SK-N-SH (cell line): ENCODE measurements at regions not wholly inside any gene's neighbourhood (a gene's known extent, or its start where the extent isn't known, plus 50 kb on each side); places are given as distances from the start of the nearest gene placed in this dataset.

Experiments used
- CTCF ChIA-PET: fragments of 300-600, 350-600 bp; formaldehyde crosslinking; extraction: SDS; loops from one replicate; lab custom pipeline; 2021; lab: Yijun Ruan, JAX
- POLR2A ChIA-PET: fragments of 350-600 bp; sonication (Branson Sonifier 250); formaldehyde crosslinking; extraction: SDS; loops from one replicate; lab custom pipeline; 2020; ENCODE audit warnings: antibody characterized with exemption, inconsistent platforms; lab: Yijun Ruan, JAX
- DNase-seq: peaks from one replicate; pipeline ENCODE4 v3.0.0; 2012
- H2AFZ ChIP-seq: fragments of 200-600 bp; sonication (generic); 2 replicates; pipeline ENCODE4 v1.8.1; 2016; ENCODE audit warnings: antibody characterized with exemption, mild to moderate bottlenecking, low read depth
- H3F3A ChIP-seq: fragments of 200-600 bp; sonication (generic); replicated peaks from 2 replicates; pipeline ENCODE3; 2016; ENCODE audit warnings: antibody characterized with exemption, mild to moderate bottlenecking; ENCODE audit not compliant: insufficient read depth
- H3K27ac ChIP-seq, 2 experiments: fragments of 200-500 bp in 1 of 2; fragments of 200-600 bp in 1 of 2; sonication (Bioruptor generic) in 1 of 2; sonication (generic), shearing (Covaris generic) in 1 of 2; 2 replicates each; pipeline versions ENCODE4 v1.5.1 to v1.6.1; 2014 to 2016; ENCODE audit warnings: low read depth in 2 of 2, inconsistent platforms in 1 of 2, low read length in 1 of 2, mild to moderate bottlenecking in 1 of 2, mixed read lengths in 1 of 2
- H3K27me3 ChIP-seq: fragments of 200-600 bp; sonication (generic), shearing (Covaris generic); 2 replicates; pipeline ENCODE4 v1.6.1; 2016; ENCODE audit warnings: mixed run types; ENCODE audit not compliant: insufficient read depth
- H3K36me3 ChIP-seq, 2 experiments: fragments of 200-500 bp in 1 of 2; fragments of 200-600 bp in 1 of 2; sonication (Bioruptor generic) in 1 of 2; sonication (generic) in 1 of 2; replicated peaks in 1 of 2; 2 replicates each; pipeline versions ENCODE3 to v1.5.1; 2014 to 2016; ENCODE audit warnings: low read length in 1 of 2, mild to moderate bottlenecking in 1 of 2; ENCODE audit not compliant: insufficient read depth in 2 of 2, control insufficient read depth in 1 of 2
- H3K4me1 ChIP-seq, 2 experiments: fragments of 200-500 bp in 1 of 2; fragments of 200-600 bp in 1 of 2; sonication (Bioruptor generic) in 1 of 2; sonication (generic), shearing (Covaris generic) in 1 of 2; 2 replicates each; pipeline versions ENCODE4 v1.5.1 to v1.6.1; 2014 to 2016; ENCODE audit warnings: low read depth in 1 of 2, low read length in 1 of 2, mixed run types in 1 of 2; ENCODE audit not compliant: insufficient read depth in 2 of 2, control insufficient read depth in 1 of 2
- H3K4me2 ChIP-seq: fragments of 200-600 bp; sonication (generic), shearing (Covaris generic); 2 replicates; pipeline ENCODE4 v1.6.1; 2017; ENCODE audit warnings: mixed run types
- H3K4me3 ChIP-seq, 2 experiments: fragments of 200-500 bp in 1 of 2; fragments of 200-600 bp in 1 of 2; sonication (Bioruptor generic) in 1 of 2; sonication (generic), shearing (Covaris generic) in 1 of 2; 2 replicates each; pipeline versions ENCODE4 v1.5.1 to v1.8.1; 2014 to 2016; ENCODE audit warnings: low read depth in 2 of 2, inconsistent platforms in 1 of 2, low read length in 1 of 2, mild to moderate bottlenecking in 1 of 2, mixed read lengths in 1 of 2, moderate library complexity in 1 of 2
- H3K79me2 ChIP-seq: fragments of 200-600 bp; sonication (generic); 2 replicates; pipeline ENCODE4 v1.8.1; 2017; ENCODE audit warnings: mild to moderate bottlenecking; ENCODE audit not compliant: insufficient read depth
- H3K9ac ChIP-seq: fragments of 200-600 bp; sonication (generic); 2 replicates; pipeline ENCODE4 v1.6.1; 2017; ENCODE audit warnings: mixed run types
- H3K9me2 ChIP-seq: fragments of 200-600 bp; sonication (generic); 2 replicates; pipeline ENCODE4 v1.6.1; 2017; ENCODE audit warnings: mixed run types
- H3K9me3 ChIP-seq: fragments of 200-600 bp; sonication (generic); 2 replicates; pipeline ENCODE4 v1.6.1; 2017; ENCODE audit warnings: mixed run types, mild to moderate bottlenecking, moderate library complexity
- H4K20me1 ChIP-seq: fragments of 200-600 bp; sonication (generic); 2 replicates; pipeline ENCODE4 v1.6.1; 2017; ENCODE audit warnings: mild to moderate bottlenecking, mixed run types; ENCODE audit not compliant: insufficient read depth
- ELF1 ChIP-seq: IDR thresholded peaks from 2 replicates; pipeline ENCODE4 v1.4.0; 2012
- EP300 ChIP-seq, 2 experiments: IDR thresholded peaks; 2 replicates each; pipeline versions ENCODE4 v1.4.0 to v1.6.1; 2012; ENCODE audit warnings: borderline replicate concordance in 1 of 2, low read depth in 1 of 2, low read length in 1 of 2
- GABPA ChIP-seq: IDR thresholded peaks from 2 replicates; pipeline ENCODE4 v1.4.0; 2012; ENCODE audit warnings: low read depth, mild to moderate bottlenecking
- MEF2A ChIP-seq: IDR thresholded peaks from 2 replicates; pipeline ENCODE4 v1.4.0; 2012; ENCODE audit warnings: low read depth, borderline replicate concordance
- MXI1 ChIP-seq: IDR thresholded peaks from 2 replicates; pipeline ENCODE4 v1.6.1; 2012; ENCODE audit warnings: mild to moderate bottlenecking, low read depth, low read length, improper control_type of control experiment
- TAF1 ChIP-seq: IDR thresholded peaks from 2 replicates; pipeline ENCODE4 v1.6.1; 2012; ENCODE audit warnings: low read depth, mild to moderate bottlenecking, low read length, moderate library complexity, borderline replicate concordance
- TCF12 ChIP-seq: IDR thresholded peaks from 2 replicates; pipeline ENCODE4 v1.4.0; 2012
- WGBS: methylation state at CpG from one replicate; pipeline ENCODE4 v1.1.6; 2017; ENCODE audit warnings: low lambda C conversion rate; 5-methylcytosine and 5-hydroxymethylcytosine counted together
- TF ChIP-seq, protein P1 (sequence below): fragments of 200-600 bp; sonication (generic); IDR thresholded peaks from 2 replicates; pipeline ENCODE4 v1.6.1; 2017; ENCODE audit warnings: antibody characterized with exemption, mild to moderate bottlenecking, moderate library complexity
- TF ChIP-seq, protein P2 (sequence below): IDR thresholded peaks from 2 replicates; pipeline ENCODE4; 2012
- TF ChIP-seq, protein P3 (sequence below): IDR thresholded peaks from 2 replicates; pipeline ENCODE4 v1.4.0; 2012; ENCODE audit warnings: low read depth, borderline replicate concordance
- TF ChIP-seq, protein P4 (sequence below): IDR thresholded peaks from 2 replicates; pipeline ENCODE4 v1.6.1; 2012; ENCODE audit warnings: mild to moderate bottlenecking, low read depth, low read length, moderate library complexity

DNA sequence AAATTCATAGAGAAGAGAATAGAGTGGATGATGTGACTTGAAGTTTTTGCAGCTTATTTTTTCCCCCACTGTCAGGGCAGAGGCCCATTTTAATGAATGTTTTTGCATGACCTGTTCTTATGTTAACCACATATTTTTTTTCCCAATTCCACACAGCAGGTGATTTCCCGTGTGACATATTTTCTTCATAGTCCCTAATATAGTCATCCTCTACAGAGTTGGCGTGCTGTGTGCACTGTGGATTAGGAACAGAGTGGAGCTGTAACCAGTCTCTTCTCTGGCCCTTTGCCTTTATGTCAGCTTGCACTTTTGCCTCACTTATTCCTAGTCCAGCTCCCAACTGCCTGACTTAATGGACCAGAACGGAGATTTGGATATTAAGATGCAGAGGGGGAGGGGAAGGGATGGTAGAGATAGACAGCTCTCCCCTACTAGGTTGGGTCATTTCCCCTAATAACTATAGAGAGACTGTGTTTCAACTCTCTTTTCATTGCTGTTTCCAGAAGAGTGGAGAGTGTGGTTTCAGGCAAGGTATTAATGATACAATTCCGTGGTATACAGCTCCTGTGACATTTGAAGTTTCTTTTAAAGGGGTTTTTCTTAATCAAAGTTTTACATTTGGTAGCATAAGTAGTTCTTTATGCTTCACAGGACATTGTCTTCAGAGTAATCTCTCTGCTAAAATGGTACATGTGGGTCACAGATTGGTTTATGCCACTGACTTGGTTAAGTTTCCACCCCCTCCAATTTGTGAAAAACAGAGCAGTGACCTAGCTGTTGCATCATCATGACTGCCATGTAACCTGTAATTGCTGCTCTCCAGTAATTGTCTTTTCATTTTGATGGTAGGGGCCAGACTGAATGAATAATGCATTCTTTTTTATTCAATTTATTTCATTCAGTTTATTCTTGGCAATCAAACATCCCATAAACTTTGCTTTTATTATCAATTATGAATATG lies 161.3 kb downstream of the HAUS1 start:
- no peaks in the 10 kb centered on the region for H4K20me1 ChIP-seq
- no peak for TF ChIP-seq GABPA
- no peak for TF ChIP-seq TCF12
- TF ChIP-seq, protein P1, sequence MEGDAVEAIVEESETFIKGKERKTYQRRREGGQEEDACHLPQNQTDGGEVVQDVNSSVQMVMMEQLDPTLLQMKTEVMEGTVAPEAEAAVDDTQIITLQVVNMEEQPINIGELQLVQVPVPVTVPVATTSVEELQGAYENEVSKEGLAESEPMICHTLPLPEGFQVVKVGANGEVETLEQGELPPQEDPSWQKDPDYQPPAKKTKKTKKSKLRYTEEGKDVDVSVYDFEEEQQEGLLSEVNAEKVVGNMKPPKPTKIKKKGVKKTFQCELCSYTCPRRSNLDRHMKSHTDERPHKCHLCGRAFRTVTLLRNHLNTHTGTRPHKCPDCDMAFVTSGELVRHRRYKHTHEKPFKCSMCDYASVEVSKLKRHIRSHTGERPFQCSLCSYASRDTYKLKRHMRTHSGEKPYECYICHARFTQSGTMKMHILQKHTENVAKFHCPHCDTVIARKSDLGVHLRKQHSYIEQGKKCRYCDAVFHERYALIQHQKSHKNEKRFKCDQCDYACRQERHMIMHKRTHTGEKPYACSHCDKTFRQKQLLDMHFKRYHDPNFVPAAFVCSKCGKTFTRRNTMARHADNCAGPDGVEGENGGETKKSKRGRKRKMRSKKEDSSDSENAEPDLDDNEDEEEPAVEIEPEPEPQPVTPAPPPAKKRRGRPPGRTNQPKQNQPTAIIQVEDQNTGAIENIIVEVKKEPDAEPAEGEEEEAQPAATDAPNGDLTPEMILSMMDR = no peak
- no peak for TF ChIP-seq MXI1
- TF ChIP-seq, protein P2, sequence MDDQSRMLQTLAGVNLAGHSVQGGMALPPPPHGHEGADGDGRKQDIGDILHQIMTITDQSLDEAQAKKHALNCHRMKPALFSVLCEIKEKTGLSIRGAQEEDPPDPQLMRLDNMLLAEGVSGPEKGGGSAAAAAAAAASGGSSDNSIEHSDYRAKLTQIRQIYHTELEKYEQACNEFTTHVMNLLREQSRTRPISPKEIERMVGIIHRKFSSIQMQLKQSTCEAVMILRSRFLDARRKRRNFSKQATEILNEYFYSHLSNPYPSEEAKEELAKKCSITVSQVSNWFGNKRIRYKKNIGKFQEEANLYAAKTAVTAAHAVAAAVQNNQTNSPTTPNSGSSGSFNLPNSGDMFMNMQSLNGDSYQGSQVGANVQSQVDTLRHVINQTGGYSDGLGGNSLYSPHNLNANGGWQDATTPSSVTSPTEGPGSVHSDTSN = no peak
- TF ChIP-seq ELF1 = no peak
- TF ChIP-seq, protein P3, sequence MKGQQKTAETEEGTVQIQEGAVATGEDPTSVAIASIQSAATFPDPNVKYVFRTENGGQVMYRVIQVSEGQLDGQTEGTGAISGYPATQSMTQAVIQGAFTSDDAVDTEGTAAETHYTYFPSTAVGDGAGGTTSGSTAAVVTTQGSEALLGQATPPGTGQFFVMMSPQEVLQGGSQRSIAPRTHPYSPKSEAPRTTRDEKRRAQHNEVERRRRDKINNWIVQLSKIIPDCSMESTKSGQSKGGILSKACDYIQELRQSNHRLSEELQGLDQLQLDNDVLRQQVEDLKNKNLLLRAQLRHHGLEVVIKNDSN = no peak
- TF ChIP-seq EP300 (IDR thresholded peaks at IDR 0.05; ENCODE audit: borderline replicate concordance in 1 of 2, low read depth in 1 of 2, low read length in 1 of 2) = no peak
- TF ChIP-seq MEF2A = no peak
- no peak for TF ChIP-seq TAF1
- TF ChIP-seq, protein P4, sequence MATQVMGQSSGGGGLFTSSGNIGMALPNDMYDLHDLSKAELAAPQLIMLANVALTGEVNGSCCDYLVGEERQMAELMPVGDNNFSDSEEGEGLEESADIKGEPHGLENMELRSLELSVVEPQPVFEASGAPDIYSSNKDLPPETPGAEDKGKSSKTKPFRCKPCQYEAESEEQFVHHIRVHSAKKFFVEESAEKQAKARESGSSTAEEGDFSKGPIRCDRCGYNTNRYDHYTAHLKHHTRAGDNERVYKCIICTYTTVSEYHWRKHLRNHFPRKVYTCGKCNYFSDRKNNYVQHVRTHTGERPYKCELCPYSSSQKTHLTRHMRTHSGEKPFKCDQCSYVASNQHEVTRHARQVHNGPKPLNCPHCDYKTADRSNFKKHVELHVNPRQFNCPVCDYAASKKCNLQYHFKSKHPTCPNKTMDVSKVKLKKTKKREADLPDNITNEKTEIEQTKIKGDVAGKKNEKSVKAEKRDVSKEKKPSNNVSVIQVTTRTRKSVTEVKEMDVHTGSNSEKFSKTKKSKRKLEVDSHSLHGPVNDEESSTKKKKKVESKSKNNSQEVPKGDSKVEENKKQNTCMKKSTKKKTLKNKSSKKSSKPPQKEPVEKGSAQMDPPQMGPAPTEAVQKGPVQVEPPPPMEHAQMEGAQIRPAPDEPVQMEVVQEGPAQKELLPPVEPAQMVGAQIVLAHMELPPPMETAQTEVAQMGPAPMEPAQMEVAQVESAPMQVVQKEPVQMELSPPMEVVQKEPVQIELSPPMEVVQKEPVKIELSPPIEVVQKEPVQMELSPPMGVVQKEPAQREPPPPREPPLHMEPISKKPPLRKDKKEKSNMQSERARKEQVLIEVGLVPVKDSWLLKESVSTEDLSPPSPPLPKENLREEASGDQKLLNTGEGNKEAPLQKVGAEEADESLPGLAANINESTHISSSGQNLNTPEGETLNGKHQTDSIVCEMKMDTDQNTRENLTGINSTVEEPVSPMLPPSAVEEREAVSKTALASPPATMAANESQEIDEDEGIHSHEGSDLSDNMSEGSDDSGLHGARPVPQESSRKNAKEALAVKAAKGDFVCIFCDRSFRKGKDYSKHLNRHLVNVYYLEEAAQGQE = no peak
- TF ChIP-seq, all 33 proteins: peak for 0
- no peaks in the 10 kb centered on the region for H3K9me3 ChIP-seq
- 93% methylated on average over 4 of the region's 4 CpGs for WGBS
- no peak overlapping the region for H2AFZ ChIP-seq
- no peaks in the 10 kb centered on the region for H3K9me2 ChIP-seq
- no peaks in the 10 kb centered on the region for H3K27me3 ChIP-seq
- peaks cover 11% of the 10 kb centered on the region for H3F3A ChIP-seq
- DNase-seq = no peak
- H3K4me1 ChIP-seq = peaks cover 0 to 26% of the 10 kb centered on the region in 2 experiments; a peak in 2 of 4 replicates
- H3K4me3 ChIP-seq = no peak overlapping the region
- H3K79me2 ChIP-seq = peaks cover 12% of the 10 kb centered on the region; the same call in 1 of the 2 replicates
- no peak overlapping the region for H3K4me2 ChIP-seq
- ChIA-PET POLR2A (no interaction called here), CTCF (interaction anchor here (0.8 to 3.6 kb wide), 5 partner anchors 9 to 357 kb away, joined by 3 to 12 read pairs (median 4); a partner anchor contains a TSS)
- peaks cover 19 to 52% of the 10 kb centered on the region in 2 experiments for H3K36me3 ChIP-seq
- no peak overlapping the region for H3K9ac ChIP-seq
- no peak overlapping the region for H3K27ac ChIP-seq
